Left lung (tissue), 4 donors: ENCODE measurements at regions not wholly inside any gene's neighbourhood (a gene's known extent, or its start where the extent isn't known, plus 50 kb on each side); places are given as distances from the start of the nearest gene placed in this dataset.

ENCODE experiments used
- ATAC-seq: fragments of 200-7000 bp; cut with Tn5 transposase; one replicate; pipeline ENCODE4 v1.9.1; 2020; ENCODE audit warnings: moderate library complexity
- DNase-seq, 4 donors: peaks; one replicate each; pipeline ENCODE4 v3.0.0-alpha.2; 2013 to 2020
- H3K27ac ChIP-seq, 2 donors: fragments of 200-600 bp; sonication (generic) in 1 of 2; one replicate each; pipeline versions ENCODE4 v1.5.0 to v1.8.0; 2020 to 2021
- H3K27me3 ChIP-seq, 2 donors: fragments of 200-600 bp; sonication (generic) in 1 of 2; one replicate each; pipeline versions ENCODE4 v1.5.0 to v1.8.0; 2020 to 2021
- H3K36me3 ChIP-seq, 2 donors: fragments of 200-600 bp; sonication (generic) in 1 of 2; one replicate each; pipeline versions ENCODE4 v1.5.0 to v1.8.0; 2020 to 2021
- H3K4me1 ChIP-seq, 2 donors: fragments of 200-600 bp; one replicate each; pipeline ENCODE4 v1.8.0; 2021
- H3K4me3 ChIP-seq, 2 donors: fragments of 200-600 bp; sonication (generic) in 1 of 2; one replicate each; pipeline versions ENCODE4 v1.5.0 to v1.8.0; 2020 to 2021; ENCODE audit warnings: mild to moderate bottlenecking in 1 of 2
- H3K9me3 ChIP-seq, 2 donors: fragments of 200-600 bp; sonication (generic) in 1 of 2; one replicate each; pipeline versions ENCODE4 v1.5.0 to v1.8.0; 2020 to 2021
- intact Hi-C, 2 donors: fragments of 100-400 bp; cut with DNase I; formaldehyde crosslinking; loops; one replicate each; pipeline versions ENCODE4 v1.11.2 to v1.14.2; 2022
- TF ChIP-seq, protein P1 (sequence below), 2 donors: fragments of 200-600 bp; sonication (generic) in 1 of 2; IDR thresholded peaks; one replicate each; pipeline versions ENCODE4 v1.5.0 to v1.8.0; 2021; ENCODE audit warnings: antibody characterized with exemption in 2 of 2
- donor health status: DM: no; HTN: yes; CAD: no.
- donor health status: DM: no; HTN: no; CAD: no.

DNA sequence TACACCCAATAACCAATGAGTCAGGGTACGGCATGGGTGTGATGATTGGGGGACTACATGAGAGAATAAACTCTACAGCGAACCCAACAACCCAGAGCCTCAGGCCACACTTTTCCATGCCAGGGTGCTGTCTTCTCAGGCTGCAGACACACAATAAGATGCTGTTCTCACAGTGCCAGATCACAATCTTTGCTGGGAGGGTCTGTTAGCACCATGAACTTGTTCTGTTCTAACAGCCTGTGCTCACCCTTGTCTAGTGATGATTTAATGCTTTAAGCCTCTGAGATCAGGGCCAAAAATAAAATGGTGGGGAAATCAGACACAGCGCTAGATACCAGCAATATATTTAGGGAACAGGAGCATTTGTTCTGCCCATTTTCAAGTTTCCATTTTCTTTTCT lies 621.9 kb upstream of the TBX3 start:
- H3K27ac ChIP-seq, result no peak overlapping the region
- H3K4me1 ChIP-seq, result no peaks in the 10 kb centered on the region
- DNase-seq (no peak), ATAC-seq (no peak)
- no peaks in the 10 kb centered on the region for H3K27me3 ChIP-seq
- TF ChIP-seq, protein P1, sequence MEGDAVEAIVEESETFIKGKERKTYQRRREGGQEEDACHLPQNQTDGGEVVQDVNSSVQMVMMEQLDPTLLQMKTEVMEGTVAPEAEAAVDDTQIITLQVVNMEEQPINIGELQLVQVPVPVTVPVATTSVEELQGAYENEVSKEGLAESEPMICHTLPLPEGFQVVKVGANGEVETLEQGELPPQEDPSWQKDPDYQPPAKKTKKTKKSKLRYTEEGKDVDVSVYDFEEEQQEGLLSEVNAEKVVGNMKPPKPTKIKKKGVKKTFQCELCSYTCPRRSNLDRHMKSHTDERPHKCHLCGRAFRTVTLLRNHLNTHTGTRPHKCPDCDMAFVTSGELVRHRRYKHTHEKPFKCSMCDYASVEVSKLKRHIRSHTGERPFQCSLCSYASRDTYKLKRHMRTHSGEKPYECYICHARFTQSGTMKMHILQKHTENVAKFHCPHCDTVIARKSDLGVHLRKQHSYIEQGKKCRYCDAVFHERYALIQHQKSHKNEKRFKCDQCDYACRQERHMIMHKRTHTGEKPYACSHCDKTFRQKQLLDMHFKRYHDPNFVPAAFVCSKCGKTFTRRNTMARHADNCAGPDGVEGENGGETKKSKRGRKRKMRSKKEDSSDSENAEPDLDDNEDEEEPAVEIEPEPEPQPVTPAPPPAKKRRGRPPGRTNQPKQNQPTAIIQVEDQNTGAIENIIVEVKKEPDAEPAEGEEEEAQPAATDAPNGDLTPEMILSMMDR (IDR thresholded peaks at IDR 0.05), result no peak
- no peaks in the 10 kb centered on the region for H3K36me3 ChIP-seq
- intact Hi-C loops, result no loop called here
- H3K9me3 ChIP-seq, result no peaks in the 10 kb centered on the region
- H3K4me3 ChIP-seq, result no peak overlapping the region

DNA sequence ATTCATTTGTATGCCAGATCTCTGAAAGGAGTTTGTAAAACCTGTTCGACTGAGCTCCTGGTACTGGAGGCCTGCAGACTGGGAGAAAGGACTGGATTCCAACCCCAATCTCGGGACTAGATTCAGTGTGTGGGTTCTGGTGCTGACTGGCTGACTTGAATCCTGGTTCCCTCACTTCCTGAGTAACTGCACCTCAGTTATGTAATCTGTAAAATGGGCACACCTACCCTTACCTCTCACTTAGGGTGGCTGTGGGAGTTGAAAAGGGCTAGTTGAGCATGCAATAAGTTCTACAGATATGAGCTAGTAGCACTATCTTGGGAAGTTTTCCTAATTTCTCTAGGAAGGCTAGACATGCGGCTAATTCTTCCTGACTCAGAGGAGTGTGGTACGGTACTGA lies 621.3 kb upstream of the TBX3 start:
- H3K4me1 ChIP-seq, result no peaks in the 10 kb centered on the region
- TF ChIP-seq, protein P1 (IDR thresholded peaks at IDR 0.05), result no peak

DNA sequence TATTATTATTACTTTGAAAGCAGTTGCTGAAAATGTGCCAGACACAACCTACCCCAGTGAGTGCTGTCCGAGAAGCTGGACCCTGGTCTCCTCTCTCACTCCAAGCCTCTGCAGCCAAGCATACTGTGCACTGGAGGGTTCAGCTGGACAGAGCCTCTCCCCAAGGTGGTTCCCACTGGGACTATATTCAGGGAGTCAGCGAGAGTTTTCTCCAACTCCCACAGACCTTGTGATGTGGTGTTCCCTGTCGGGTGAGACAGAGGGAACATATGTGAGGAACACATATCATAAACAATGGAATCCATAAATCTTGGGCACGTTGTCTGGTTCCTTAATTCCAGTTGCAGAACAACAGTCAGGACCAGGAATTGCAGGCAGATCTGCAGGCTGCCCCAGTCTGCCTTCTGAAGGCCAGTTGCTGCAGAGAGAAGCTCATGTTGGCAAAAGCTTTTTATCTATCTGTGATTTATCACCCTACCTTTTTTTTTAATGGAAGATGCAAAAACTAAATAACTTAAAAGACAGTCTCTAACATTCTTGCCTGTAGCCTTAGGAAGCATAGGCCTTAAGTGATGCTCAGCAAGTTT lies 619.8 kb upstream of the TBX3 start:
- Histone ChIP-seq H3K4me3 (no peak overlapping the region), H3K27me3 (no peaks in the 10 kb centered on the region), H3K9me3 (no peaks in the 10 kb centered on the region), H3K4me1 (no peaks in the 10 kb centered on the region), H3K27ac (no peak overlapping the region), H3K36me3 (no peaks in the 10 kb centered on the region)
- intact Hi-C loops, result no loop called here
- no peak for DNase-seq
- ATAC-seq, result no peak
- TF ChIP-seq, protein P1 (IDR thresholded peaks at IDR 0.05), result no peak

More for the DNA sequence above, 621.3 kb upstream of the TBX3 start:
- intact Hi-C loops, result no loop called here
- no peaks in the 10 kb centered on the region for H3K9me3 ChIP-seq
- DNase-seq (no peak), ATAC-seq (no peak)
- H3K36me3 ChIP-seq, result no peaks in the 10 kb centered on the region
- H3K4me3 ChIP-seq, result no peak overlapping the region
- no peak overlapping the region for H3K27ac ChIP-seq
- no peaks in the 10 kb centered on the region for H3K27me3 ChIP-seq

DNA sequence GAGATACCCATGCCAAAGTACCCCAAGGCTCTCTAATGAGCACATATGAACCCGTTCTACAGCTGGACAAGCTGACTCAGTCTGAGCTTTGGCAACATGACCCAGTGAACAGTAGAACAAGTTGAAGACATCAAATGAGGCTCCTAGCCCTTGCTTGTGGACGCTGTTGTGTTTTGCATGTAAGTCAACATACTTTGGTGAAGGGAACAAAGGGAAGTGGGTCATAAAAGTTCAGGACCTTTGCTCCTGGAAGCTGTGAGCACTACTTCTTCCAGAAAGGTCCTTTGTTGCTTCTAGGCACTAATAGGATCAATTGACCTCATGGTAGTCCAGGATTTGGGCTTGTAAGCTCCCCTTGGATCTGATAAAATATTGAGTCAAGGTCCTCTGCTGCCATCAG lies 613.5 kb upstream of the TBX3 start:
- Histone ChIP-seq H3K27ac (no peak overlapping the region), H3K9me3 (no peaks in the 10 kb centered on the region), H3K27me3 (no peaks in the 10 kb centered on the region), H3K4me1 (no peaks in the 10 kb centered on the region), H3K4me3 (no peak overlapping the region), H3K36me3 (no peaks in the 10 kb centered on the region)
- intact Hi-C loops, result no loop called here
- ATAC-seq (no peak), DNase-seq (no peak)
- TF ChIP-seq, protein P1 (IDR thresholded peaks at IDR 0.05), result no peak

DNA sequence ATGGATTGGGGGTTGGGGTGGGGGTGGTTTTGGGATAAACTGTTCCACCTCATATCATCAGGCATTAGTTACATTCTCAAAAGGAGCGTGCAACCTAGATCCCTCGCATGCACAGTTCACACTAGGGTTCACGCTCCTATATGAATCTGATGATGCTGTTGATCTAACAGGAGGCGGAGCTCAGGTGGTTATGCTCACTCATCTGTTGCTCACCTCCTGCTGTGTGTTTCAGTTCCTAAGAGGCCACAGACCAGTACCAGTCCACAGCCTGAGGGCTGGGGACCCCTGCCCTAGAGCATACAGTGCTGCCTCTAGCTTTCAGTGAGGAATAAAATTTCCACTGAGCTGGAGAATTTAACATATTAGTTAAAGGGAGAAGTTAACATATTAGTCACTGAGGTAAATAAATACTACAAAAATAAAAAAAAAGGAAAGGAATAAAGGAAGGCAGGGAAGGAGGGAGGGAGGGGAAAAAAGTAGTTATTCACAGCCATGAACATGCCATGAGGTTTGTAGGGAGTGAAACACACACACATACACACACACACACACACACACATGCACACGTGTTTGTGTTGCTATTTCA lies 612.7 kb upstream of the TBX3 start:
- no peaks in the 10 kb centered on the region for H3K36me3 ChIP-seq
- H3K4me3 ChIP-seq, result no peak overlapping the region
- DNase-seq (no peak), ATAC-seq (no peak)
- no peaks in the 10 kb centered on the region for H3K27me3 ChIP-seq
- no peaks in the 10 kb centered on the region for H3K9me3 ChIP-seq
- H3K27ac ChIP-seq, result no peak overlapping the region
- no peaks in the 10 kb centered on the region for H3K4me1 ChIP-seq
- intact Hi-C loops, result no loop called here
- TF ChIP-seq, protein P1 (IDR thresholded peaks at IDR 0.05), result no peak
